Liver (tissue), 8 donors: ENCODE measurements at regions not wholly inside any gene's neighbourhood (a gene's known extent, or its start where the extent isn't known, plus 50 kb on each side); places are given as distances from the start of the nearest gene placed in this dataset.

ENCODE experiments used
- DNase-seq: peaks from one replicate; pipeline ENCODE4 v3.0.0-alpha.2; 2017; ENCODE audit warnings: low spot score
- H3K27ac ChIP-seq, 2 donors: one replicate each; pipeline ENCODE4 v1.7.0; 2013; ENCODE audit warnings: inconsistent platforms in 2 of 2, low read length in 2 of 2, control low read depth in 1 of 2, low read depth in 1 of 2, mild to moderate bottlenecking in 1 of 2
- H3K27me3 ChIP-seq, 4 donors: one replicate each; pipeline versions ENCODE4 v1.6.1 to v1.7.0; 2013; ENCODE audit warnings: low read length in 3 of 4, inconsistent platforms in 1 of 4, mild to moderate bottlenecking in 1 of 4, moderate library complexity in 1 of 4; ENCODE audit not compliant: control insufficient read depth in 4 of 4, insufficient read depth in 4 of 4
- H3K36me3 ChIP-seq, 4 donors: one replicate each; pipeline versions ENCODE4 v1.6.1 to v1.7.0; 2013; ENCODE audit warnings: low read length in 3 of 4, mild to moderate bottlenecking in 3 of 4, low read depth in 1 of 4, moderate library complexity in 1 of 4; ENCODE audit not compliant: control insufficient read depth in 4 of 4, insufficient read depth in 3 of 4
- H3K4me1 ChIP-seq, 4 donors: one replicate each; pipeline versions ENCODE4 v1.6.1 to v1.7.0; 2013; ENCODE audit warnings: low read length in 3 of 4, mild to moderate bottlenecking in 3 of 4, moderate library complexity in 1 of 4; ENCODE audit not compliant: control insufficient read depth in 4 of 4, insufficient read depth in 4 of 4
- H3K4me3 ChIP-seq, 3 donors: one replicate each; pipeline versions ENCODE4 v1.6.1 to v1.7.0; 2013; ENCODE audit warnings: low read length in 3 of 3, control low read depth in 1 of 3, low read depth in 1 of 3, mild to moderate bottlenecking in 1 of 3
- H3K9ac ChIP-seq, 2 donors: one replicate each; pipeline ENCODE4 v1.7.0; 2013; ENCODE audit warnings: low read length in 2 of 2, mild to moderate bottlenecking in 2 of 2, moderate library complexity in 2 of 2, control low read depth in 1 of 2, low read depth in 1 of 2
- H3K9me3 ChIP-seq, 4 donors: one replicate each; pipeline versions ENCODE4 v1.6.1 to v1.7.0; 2013; ENCODE audit warnings: low read length in 3 of 4; ENCODE audit not compliant: control insufficient read depth in 4 of 4
- ATF3 ChIP-seq: IDR thresholded peaks from 2 replicates; pipeline ENCODE4 v1.6.1; 2016; ENCODE audit warnings: antibody characterized with exemption
- CTCF ChIP-seq: fragments of 150-350 bp; IDR thresholded peaks from 2 replicates; pipeline ENCODE4 v1.5.1; 2017; ENCODE audit warnings: improper control_type of control experiment, low read depth, low read length; ENCODE audit not compliant: missing input control
- FOXA1 ChIP-seq: IDR thresholded peaks from 2 replicates; pipeline ENCODE4 v1.6.1; 2016; ENCODE audit warnings: antibody characterized with exemption
- FOXA2 ChIP-seq: IDR thresholded peaks from 2 replicates; pipeline ENCODE4 v1.6.1; 2016; ENCODE audit warnings: antibody characterized with exemption
- GABPA ChIP-seq, 2 donors: IDR thresholded peaks in 1 of 2; conservative IDR thresholded peaks in 1 of 2; 2 replicates each; pipeline ENCODE4 v1.6.1; 2016; ENCODE audit warnings: antibody characterized with exemption in 2 of 2, mild to moderate bottlenecking in 1 of 2, moderate library complexity in 1 of 2
- HNF4A ChIP-seq, 2 donors: conservative IDR thresholded peaks; 2 replicates each; pipeline ENCODE4 v1.6.1; 2016; ENCODE audit warnings: antibody characterized with exemption in 2 of 2, mild to moderate bottlenecking in 2 of 2
- HNF4G ChIP-seq: IDR thresholded peaks from 2 replicates; pipeline ENCODE4 v1.6.1; 2016; ENCODE audit warnings: antibody characterized with exemption
- JUND ChIP-seq, 2 donors: IDR thresholded peaks; 2 replicates each; pipeline ENCODE4 v1.6.1; 2016; ENCODE audit warnings: antibody characterized with exemption in 2 of 2
- MAX ChIP-seq: IDR thresholded peaks from 2 replicates; pipeline ENCODE4 v1.6.1; 2016; ENCODE audit warnings: antibody characterized with exemption
- NR2F2 ChIP-seq: IDR thresholded peaks from 2 replicates; pipeline ENCODE4 v1.6.1; 2016; ENCODE audit warnings: antibody characterized with exemption
- RAD21 ChIP-seq, 2 donors: IDR thresholded peaks; 2 replicates each; pipeline ENCODE4 v1.6.1; 2016; ENCODE audit warnings: antibody characterized with exemption in 2 of 2, mild to moderate bottlenecking in 2 of 2
- REST ChIP-seq: IDR thresholded peaks from 2 replicates; pipeline ENCODE4 v1.6.1; 2016; ENCODE audit warnings: antibody characterized with exemption, mild to moderate bottlenecking
- RXRA ChIP-seq, 2 donors: IDR thresholded peaks; 2 replicates each; pipeline ENCODE4 v1.6.1; 2017 to 2018; ENCODE audit warnings: antibody characterized with exemption in 2 of 2, mild to moderate bottlenecking in 1 of 2
- SP1 ChIP-seq: IDR thresholded peaks from 2 replicates; pipeline ENCODE4 v1.6.1; 2018; ENCODE audit warnings: antibody characterized with exemption, mild to moderate bottlenecking
- WGBS: extraction: QIAGEN DNeasy Blood & Tissue Kit; methylation state at CpG from one replicate; pipeline ENCODE4 v1.1.7; 2013; 5-methylcytosine and 5-hydroxymethylcytosine counted together
- donor health status: healthy.
- donor health status: healthy.
- donor health status: healthy.
- donor health status: healthy.
- donor health status: healthy.

GRCh38 chr10:3538656-3539531 lies 246.1 kb downstream of the KLF6 start:
- Histone ChIP-seq H3K9me3 (no peaks in the 10 kb centered on the region), H3K36me3 (no peaks in the 10 kb centered on the region), H3K9ac (no peak overlapping the region), H3K4me3 (no peak overlapping the region), H3K4me1 (no peaks in the 10 kb centered on the region), H3K27ac (peak overlapping the region in 1 of 2 donors; percentile 31), H3K27me3 (no peaks in the 10 kb centered on the region)
- no peak for DNase-seq
- TF ChIP-seq RXRA (IDR thresholded peaks at IDR 0.05) (no peak), SP1 (no peak), MAX (peak; percentile 13), GABPA (IDR thresholded peaks at IDR 0.05 in 1 of 2, conservative IDR thresholded peaks at IDR 0.05 in 1 of 2) (no peak), FOXA1 (no peak), RAD21 (IDR thresholded peaks at IDR 0.05) (peak; percentile 14 to 18), NR2F2 (no peak), HNF4A (conservative IDR thresholded peaks at IDR 0.05) (no peak), JUND (IDR thresholded peaks at IDR 0.05) (peak; percentile 36 to 62)
- WGBS: 72% methylated on average over 25 of the region's 25 CpGs

GRCh38 chr10:3538291-3538655 lies 246.7 kb downstream of the KLF6 start:
- no peaks in the 10 kb centered on the region for H3K27me3 ChIP-seq
- TF ChIP-seq HNF4G (no peak), FOXA2 (no peak), REST (no peak), NR2F2 (no peak), ATF3 (no peak), CTCF (no peak), FOXA1 (no peak), SP1 (no peak)
- no peak overlapping the region for H3K27ac ChIP-seq
- WGBS: 77% methylated on average over 6 of the region's 6 CpGs
- H3K4me3 ChIP-seq: no peak overlapping the region
- DNase-seq: no peak
- H3K4me1 ChIP-seq: no peaks in the 10 kb centered on the region
- H3K36me3 ChIP-seq: no peaks in the 10 kb centered on the region
- H3K9me3 ChIP-seq: no peaks in the 10 kb centered on the region
- H3K9ac ChIP-seq: no peak overlapping the region
